ENCODE measurements at regions not wholly inside any gene's neighbourhood (a gene's known extent, or its start where the extent isn't known, plus 50 kb on each side); places are given as distances from the start of the nearest gene placed in this dataset.

DNA sequence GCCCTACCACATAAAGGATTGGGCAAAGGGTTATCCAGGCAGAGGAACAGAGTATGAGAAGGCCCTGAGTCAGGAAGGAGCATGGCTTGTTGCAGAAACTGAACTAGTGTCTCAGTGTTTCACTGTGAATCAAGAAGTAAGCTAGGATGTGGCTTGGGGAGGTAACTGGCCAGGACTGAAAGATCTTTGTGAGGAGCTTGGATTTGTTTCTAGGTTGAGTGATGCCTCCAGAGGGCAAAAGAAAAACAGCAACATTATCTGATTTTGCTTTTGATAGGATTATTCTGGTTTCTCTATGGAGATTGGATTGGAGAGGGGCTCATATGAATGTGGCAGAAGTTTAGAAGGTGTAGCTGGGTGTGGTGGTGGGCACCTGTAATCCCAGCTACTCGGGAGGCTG, 137.9 kb upstream of the HDAC9 start:
- Histone ChIP-seq H3K27ac (ENCODE audit: insufficient read depth in 1 of 2, low read depth in 1 of 2, low read length in 2 of 2, poor library complexity in 1 of 2, severe bottlenecking in 2 of 2) (no peak overlapping the region), H3K27me3 (replicated peaks in 2 of 5; ENCODE audit: control insufficient read depth in 4 of 5, insufficient read depth in 5 of 5, low read length in 4 of 5) (no peaks in the 10 kb centered on the region), H3K4me3 (ENCODE audit: control insufficient read depth in 1 of 7, extremely low read depth in 1 of 7, insufficient read depth in 4 of 7, low read depth in 2 of 7, low read length in 6 of 7) (no peak overlapping the region), H3K9me3 (ENCODE audit: control extremely low read depth in 1 of 5, control insufficient read depth in 4 of 5, insufficient read depth in 2 of 5, low read depth in 1 of 5, low read length in 4 of 5) (no peaks in the 10 kb centered on the region), H3K4me1 (ENCODE audit: control extremely low read depth in 1 of 4, control insufficient read depth in 4 of 4, insufficient read depth in 4 of 4, low read length in 3 of 4) (peaks cover 0 to 14% (median 1%) of the 10 kb centered on the region in 4 experiments), H3K36me3 (ENCODE audit: control insufficient read depth in 4 of 4, insufficient read depth in 4 of 4, low read length in 3 of 4) (no peaks in the 10 kb centered on the region)
- POLR2A ChIA-PET, result no interaction called here
- CTCF ChIA-PET, result interaction anchor here (0.6 to 2.6 kb wide), 15 partner anchors 9 to 498 kb away, joined by 3 to 12 read pairs (median 3); no protein-coding TSS in a partner anchor
- WGBS (ENCODE audit: insufficient coverage), result no CpG with 5 or more reads among the region's 1 CpG
- DNase-seq, result peak in 2 of 3 donors; percentile 26 to 29

DNA sequence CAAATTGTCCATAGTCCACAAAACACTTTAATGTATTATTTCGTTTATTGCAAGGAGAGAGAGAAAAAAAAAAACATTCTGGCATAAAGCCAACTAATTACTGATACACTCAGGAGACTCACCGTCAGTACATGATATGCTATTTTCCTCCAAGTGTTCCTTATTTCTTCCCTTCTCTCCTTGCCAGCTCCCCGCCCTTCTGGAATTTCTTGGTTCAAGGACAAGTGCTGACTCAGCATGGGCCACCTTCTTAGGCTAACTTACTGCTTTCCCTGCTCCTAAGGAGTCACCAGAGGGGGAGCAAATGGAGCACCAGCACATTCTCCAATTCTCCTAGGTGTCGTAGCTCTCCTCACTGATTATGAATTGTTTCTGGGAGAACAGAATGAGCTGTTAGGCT, 133.8 kb upstream of the HDAC9 start:
- Histone ChIP-seq H3K36me3 (ENCODE audit: control insufficient read depth in 4 of 4, insufficient read depth in 4 of 4, low read length in 3 of 4) (no peaks in the 10 kb centered on the region), H3K4me3 (ENCODE audit: control insufficient read depth in 1 of 7, extremely low read depth in 1 of 7, insufficient read depth in 4 of 7, low read depth in 2 of 7, low read length in 6 of 7) (no peak overlapping the region), H3K27me3 (replicated peaks in 2 of 5; ENCODE audit: control insufficient read depth in 4 of 5, insufficient read depth in 5 of 5, low read length in 4 of 5) (no peaks in the 10 kb centered on the region), H3K4me1 (ENCODE audit: control extremely low read depth in 1 of 4, control insufficient read depth in 4 of 4, insufficient read depth in 4 of 4, low read length in 3 of 4) (no peaks in the 10 kb centered on the region), H3K27ac (ENCODE audit: insufficient read depth in 1 of 2, low read depth in 1 of 2, low read length in 2 of 2, poor library complexity in 1 of 2, severe bottlenecking in 2 of 2) (no peak overlapping the region), H3K9me3 (ENCODE audit: control extremely low read depth in 1 of 5, control insufficient read depth in 4 of 5, insufficient read depth in 2 of 5, low read depth in 1 of 5, low read length in 4 of 5) (no peaks in the 10 kb centered on the region)
- ChIA-PET POLR2A (no interaction called here), CTCF (interaction anchor here (1.0 to 1.4 kb wide), 2 partner anchors 9 to 175 kb away, joined by 3 read pairs; no protein-coding TSS in a partner anchor)
- no peak for DNase-seq
- WGBS (ENCODE audit: insufficient coverage), result 100% methylated on average over 2 of the region's 4 CpGs

DNA sequence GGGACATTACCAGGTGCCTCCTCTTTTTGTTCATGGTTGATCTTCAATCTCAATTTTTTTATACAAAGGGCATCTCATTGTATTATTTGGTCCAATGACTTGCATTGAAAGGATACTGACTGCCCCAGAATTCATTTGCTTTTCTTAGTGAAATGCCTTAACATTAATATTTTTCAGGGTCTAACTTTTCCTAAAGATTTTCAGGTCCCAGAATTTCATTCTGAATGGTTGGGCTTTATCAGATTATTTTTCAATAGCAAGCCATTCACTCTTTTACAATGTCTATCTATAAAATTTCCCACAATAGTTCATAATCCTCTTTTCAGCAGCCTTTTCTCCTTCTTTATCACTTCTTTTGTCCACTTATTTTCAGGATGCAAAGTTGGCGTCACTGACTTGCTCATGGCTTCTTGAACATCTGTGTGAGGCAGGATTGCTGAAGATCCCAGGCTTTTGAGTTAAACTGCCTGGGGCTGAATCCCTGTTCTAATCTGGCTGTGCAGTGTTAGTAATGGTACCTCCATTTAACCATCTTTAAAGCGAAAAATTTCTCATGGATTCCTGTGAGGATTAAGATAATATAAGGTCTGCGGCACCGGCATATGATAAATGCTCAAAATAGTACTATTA, 131.7 kb upstream of the HDAC9 start:
- no peaks in the 10 kb centered on the region for H3K27me3 ChIP-seq (replicated peaks in 2 of 5; ENCODE audit: control insufficient read depth in 4 of 5, insufficient read depth in 5 of 5, low read length in 4 of 5)
- no peak for DNase-seq
- H3K27ac ChIP-seq (ENCODE audit: insufficient read depth in 1 of 2, low read depth in 1 of 2, low read length in 2 of 2, poor library complexity in 1 of 2, severe bottlenecking in 2 of 2), result no peak overlapping the region
- CTCF ChIA-PET, result interaction anchor here (0.9 to 1.7 kb wide), 3 partner anchors 7 to 56 kb away, joined by 3 to 7 read pairs (median 4); no protein-coding TSS in a partner anchor
- H3K9me3 ChIP-seq (ENCODE audit: control extremely low read depth in 1 of 5, control insufficient read depth in 4 of 5, insufficient read depth in 2 of 5, low read depth in 1 of 5, low read length in 4 of 5), result no peaks in the 10 kb centered on the region
- H3K36me3 ChIP-seq (ENCODE audit: control insufficient read depth in 4 of 4, insufficient read depth in 4 of 4, low read length in 3 of 4), result no peaks in the 10 kb centered on the region
- no peaks in the 10 kb centered on the region for H3K4me1 ChIP-seq (ENCODE audit: control extremely low read depth in 1 of 4, control insufficient read depth in 4 of 4, insufficient read depth in 4 of 4, low read length in 3 of 4)
- no peak overlapping the region for H3K4me3 ChIP-seq (ENCODE audit: control insufficient read depth in 1 of 7, extremely low read depth in 1 of 7, insufficient read depth in 4 of 7, low read depth in 2 of 7, low read length in 6 of 7)
- 100% methylated on average over 1 of the region's 4 CpGs for WGBS (ENCODE audit: insufficient coverage)
- POLR2A ChIA-PET, result no interaction called here

DNA sequence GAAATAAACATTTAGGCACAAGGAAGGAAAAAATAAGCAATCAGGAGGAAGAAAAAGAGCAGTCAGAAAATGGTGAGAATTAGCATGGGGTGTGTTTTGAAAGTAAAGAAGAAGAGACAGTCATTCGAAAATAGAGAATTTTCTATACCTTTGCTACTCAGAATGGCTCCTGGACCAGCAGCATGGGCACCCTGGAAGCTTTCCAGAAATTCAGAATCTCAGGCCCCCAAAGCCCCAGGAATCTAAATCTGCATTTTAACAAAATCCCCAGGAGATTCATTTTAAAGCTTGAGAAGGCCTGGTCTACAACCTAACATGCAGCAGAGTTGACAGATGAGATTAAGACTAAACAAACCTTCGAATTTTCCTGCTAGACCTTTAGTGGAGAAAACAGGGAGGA, 131.2 kb upstream of the HDAC9 start:
- CTCF ChIA-PET, result interaction anchor here (0.9 to 1.7 kb wide), 3 partner anchors 8 to 55 kb away, joined by 3 to 7 read pairs (median 4); no protein-coding TSS in a partner anchor
- Histone ChIP-seq H3K4me3 (ENCODE audit: control insufficient read depth in 1 of 7, extremely low read depth in 1 of 7, insufficient read depth in 4 of 7, low read depth in 2 of 7, low read length in 6 of 7) (no peak overlapping the region), H3K27me3 (replicated peaks in 2 of 5; ENCODE audit: control insufficient read depth in 4 of 5, insufficient read depth in 5 of 5, low read length in 4 of 5) (no peaks in the 10 kb centered on the region), H3K27ac (ENCODE audit: insufficient read depth in 1 of 2, low read depth in 1 of 2, low read length in 2 of 2, poor library complexity in 1 of 2, severe bottlenecking in 2 of 2) (no peak overlapping the region), H3K36me3 (ENCODE audit: control insufficient read depth in 4 of 4, insufficient read depth in 4 of 4, low read length in 3 of 4) (no peaks in the 10 kb centered on the region), H3K4me1 (ENCODE audit: control extremely low read depth in 1 of 4, control insufficient read depth in 4 of 4, insufficient read depth in 4 of 4, low read length in 3 of 4) (no peaks in the 10 kb centered on the region), H3K9me3 (ENCODE audit: control extremely low read depth in 1 of 5, control insufficient read depth in 4 of 5, insufficient read depth in 2 of 5, low read depth in 1 of 5, low read length in 4 of 5) (no peaks in the 10 kb centered on the region)
- POLR2A ChIA-PET, result no interaction called here
- DNase-seq, result no peak
- WGBS (ENCODE audit: insufficient coverage), result 92% methylated on average over 2 of the region's 2 CpGs

DNA sequence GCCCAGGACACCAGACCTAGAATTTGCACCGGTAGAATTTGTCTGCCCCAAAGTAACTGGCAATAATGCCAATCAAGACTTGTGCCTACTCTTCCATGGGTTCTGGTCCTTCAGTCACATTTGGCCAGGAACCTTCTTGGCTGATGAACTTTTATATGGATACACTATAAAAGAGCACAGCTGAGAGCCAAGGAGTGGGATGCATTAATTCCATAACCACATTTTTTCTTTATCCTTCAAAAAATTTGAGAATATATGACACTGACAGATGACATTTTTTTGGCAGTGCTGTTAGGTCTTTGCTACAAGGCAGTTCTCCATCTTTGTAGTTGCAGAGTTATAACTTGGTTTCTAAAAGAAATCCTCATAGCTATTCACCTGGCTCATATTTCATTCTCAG, 129.2 kb upstream of the HDAC9 start:
- no peak overlapping the region for H3K27ac ChIP-seq (ENCODE audit: insufficient read depth in 1 of 2, low read depth in 1 of 2, low read length in 2 of 2, poor library complexity in 1 of 2, severe bottlenecking in 2 of 2)
- ChIA-PET CTCF (interaction anchor here (0.7 kb wide), 1 partner anchor 9 kb away, joined by 3 read pairs; no protein-coding TSS in a partner anchor), POLR2A (no interaction called here)

DNA sequence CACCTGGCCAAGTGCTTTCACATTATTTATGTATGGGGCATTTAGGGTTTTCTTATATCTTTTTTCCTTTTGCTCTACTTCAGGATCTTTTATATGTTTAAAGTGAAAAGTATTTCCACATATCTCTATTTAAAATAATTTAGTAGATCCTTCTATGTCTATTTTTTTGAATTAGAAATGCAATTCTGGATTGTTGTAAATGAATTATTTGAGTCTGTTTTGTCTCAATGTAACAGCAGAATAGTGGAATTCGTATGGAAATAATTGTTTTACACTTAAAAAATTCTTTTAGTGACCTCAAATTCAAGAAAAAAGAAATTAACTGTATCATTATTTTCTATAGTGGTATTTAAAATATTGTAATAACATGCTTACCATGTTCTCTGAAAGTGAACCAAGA, 126.5 kb upstream of the HDAC9 start:
- ChIA-PET CTCF (no interaction called here), POLR2A (no interaction called here)
- DNase-seq, result no peak
- no peaks in the 10 kb centered on the region for H3K27me3 ChIP-seq (replicated peaks in 2 of 5; ENCODE audit: control insufficient read depth in 4 of 5, insufficient read depth in 5 of 5, low read length in 4 of 5)
- H3K4me1 ChIP-seq (ENCODE audit: control extremely low read depth in 1 of 4, control insufficient read depth in 4 of 4, insufficient read depth in 4 of 4, low read length in 3 of 4), result no peaks in the 10 kb centered on the region
- no peak overlapping the region for H3K4me3 ChIP-seq (ENCODE audit: control insufficient read depth in 1 of 7, extremely low read depth in 1 of 7, insufficient read depth in 4 of 7, low read depth in 2 of 7, low read length in 6 of 7)
- H3K27ac ChIP-seq (ENCODE audit: insufficient read depth in 1 of 2, low read depth in 1 of 2, low read length in 2 of 2, poor library complexity in 1 of 2, severe bottlenecking in 2 of 2), result no peak overlapping the region
- peaks cover 0 to 4% (median 1%) of the 10 kb centered on the region in 4 experiments for H3K36me3 ChIP-seq (ENCODE audit: control insufficient read depth in 4 of 4, insufficient read depth in 4 of 4, low read length in 3 of 4)
- WGBS (ENCODE audit: insufficient coverage), result no CpG with 5 or more reads among the region's 1 CpG
- H3K9me3 ChIP-seq (ENCODE audit: control extremely low read depth in 1 of 5, control insufficient read depth in 4 of 5, insufficient read depth in 2 of 5, low read depth in 1 of 5, low read length in 4 of 5), result no peaks in the 10 kb centered on the region

More for the DNA sequence above, 129.2 kb upstream of the HDAC9 start:
- no peaks in the 10 kb centered on the region for H3K27me3 ChIP-seq (replicated peaks in 2 of 5; ENCODE audit: control insufficient read depth in 4 of 5, insufficient read depth in 5 of 5, low read length in 4 of 5)
- peaks cover 0 to 3% (median 0%) of the 10 kb centered on the region in 4 experiments for H3K36me3 ChIP-seq (ENCODE audit: control insufficient read depth in 4 of 4, insufficient read depth in 4 of 4, low read length in 3 of 4)
- H3K9me3 ChIP-seq (ENCODE audit: control extremely low read depth in 1 of 5, control insufficient read depth in 4 of 5, insufficient read depth in 2 of 5, low read depth in 1 of 5, low read length in 4 of 5), result no peaks in the 10 kb centered on the region
- 93% methylated on average over 1 of the region's 1 CpG for WGBS (ENCODE audit: insufficient coverage)
- no peak for DNase-seq
- no peak overlapping the region for H3K4me3 ChIP-seq (ENCODE audit: control insufficient read depth in 1 of 7, extremely low read depth in 1 of 7, insufficient read depth in 4 of 7, low read depth in 2 of 7, low read length in 6 of 7)
- no peaks in the 10 kb centered on the region for H3K4me1 ChIP-seq (ENCODE audit: control extremely low read depth in 1 of 4, control insufficient read depth in 4 of 4, insufficient read depth in 4 of 4, low read length in 3 of 4)

DNA sequence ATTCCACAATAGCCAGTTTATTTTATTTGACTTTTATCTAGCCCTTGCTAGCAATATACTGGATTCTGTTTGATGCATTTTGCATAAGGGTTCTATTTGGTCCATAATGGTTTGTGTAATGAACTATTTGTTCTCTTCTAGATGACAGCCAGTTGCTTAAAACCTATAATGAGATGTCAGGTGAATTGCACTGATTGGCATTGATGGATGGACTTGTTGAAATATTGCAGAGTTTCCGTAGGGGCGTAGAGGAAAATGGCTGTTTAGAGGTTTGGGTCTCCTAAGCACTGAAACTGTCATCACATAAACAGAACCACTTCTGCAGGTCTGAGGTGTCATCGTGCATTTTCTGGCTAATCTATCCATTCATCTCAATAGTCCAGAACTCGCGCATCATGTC, 124.9 kb upstream of the HDAC9 start:
- Histone ChIP-seq H3K4me1 (ENCODE audit: control extremely low read depth in 1 of 4, control insufficient read depth in 4 of 4, insufficient read depth in 4 of 4, low read length in 3 of 4) (no peaks in the 10 kb centered on the region), H3K9me3 (ENCODE audit: control extremely low read depth in 1 of 5, control insufficient read depth in 4 of 5, insufficient read depth in 2 of 5, low read depth in 1 of 5, low read length in 4 of 5) (no peaks in the 10 kb centered on the region), H3K27me3 (replicated peaks in 2 of 5; ENCODE audit: control insufficient read depth in 4 of 5, insufficient read depth in 5 of 5, low read length in 4 of 5) (no peaks in the 10 kb centered on the region), H3K4me3 (ENCODE audit: control insufficient read depth in 1 of 7, extremely low read depth in 1 of 7, insufficient read depth in 4 of 7, low read depth in 2 of 7, low read length in 6 of 7) (no peak overlapping the region), H3K27ac (ENCODE audit: insufficient read depth in 1 of 2, low read depth in 1 of 2, low read length in 2 of 2, poor library complexity in 1 of 2, severe bottlenecking in 2 of 2) (no peak overlapping the region), H3K36me3 (ENCODE audit: control insufficient read depth in 4 of 4, insufficient read depth in 4 of 4, low read length in 3 of 4) (peaks cover 0 to 4% (median 1%) of the 10 kb centered on the region in 4 experiments)
- DNase-seq, result no peak
- ChIA-PET CTCF (no interaction called here), POLR2A (interaction anchor here (0.7 kb wide), 1 partner anchor 256 kb away, joined by 3 read pairs; no protein-coding TSS in a partner anchor)
- 100% methylated on average over 1 of the region's 5 CpGs for WGBS (ENCODE audit: insufficient coverage)

All from common myeloid progenitor, CD34-positive (primary cell).